HG02981 (cell line): ENCODE measurements at regions not wholly inside any gene's neighbourhood (a gene's known extent, or its start where the extent isn't known, plus 50 kb on each side); places are given as distances from the start of the nearest gene placed in this dataset.
"Not testable (repeated sequence)": the region's sequence is repeated elsewhere in the genome, so short reads cannot be mapped to it uniquely, and the experiment has no call there.

ENCODE experiments used
- ATAC-seq: cut with Tn5 transposase; IDR thresholded peaks from one replicate; pipeline ENCODE4 v1.9.1; 2021; ENCODE audit warnings: mild to moderate bottlenecking, moderate library complexity; ENCODE audit not compliant: unreplicated experiment

DNA sequence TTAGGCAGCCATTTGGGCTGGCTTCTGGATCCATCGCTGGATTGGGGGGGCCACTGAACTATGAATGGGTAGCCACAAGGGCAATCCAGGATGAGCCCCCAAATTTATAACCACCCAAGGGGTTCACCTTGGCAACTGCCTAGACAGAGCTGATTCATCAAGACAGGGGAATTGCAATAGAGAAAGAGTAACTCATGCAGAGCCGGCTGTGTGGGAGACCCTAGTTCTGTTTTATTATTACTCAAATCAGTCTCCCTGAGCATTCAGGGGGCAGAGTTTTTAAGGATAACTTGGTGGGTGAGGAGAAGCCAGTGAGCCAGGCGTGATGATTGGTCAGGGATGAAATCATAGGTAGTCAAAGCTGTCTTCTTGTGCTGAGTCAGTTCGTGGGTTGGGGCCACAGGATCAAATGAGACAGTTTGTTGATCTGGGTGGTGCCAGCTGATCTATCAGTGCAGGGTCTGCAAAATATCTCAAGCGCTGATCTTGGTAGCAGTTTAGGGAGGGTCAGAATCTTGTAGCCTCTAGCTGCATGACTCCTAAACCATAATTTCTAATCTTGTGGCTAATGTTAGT, 57.9 kb downstream of the DNAJB9 start:
- ATAC-seq = no peak

DNA sequence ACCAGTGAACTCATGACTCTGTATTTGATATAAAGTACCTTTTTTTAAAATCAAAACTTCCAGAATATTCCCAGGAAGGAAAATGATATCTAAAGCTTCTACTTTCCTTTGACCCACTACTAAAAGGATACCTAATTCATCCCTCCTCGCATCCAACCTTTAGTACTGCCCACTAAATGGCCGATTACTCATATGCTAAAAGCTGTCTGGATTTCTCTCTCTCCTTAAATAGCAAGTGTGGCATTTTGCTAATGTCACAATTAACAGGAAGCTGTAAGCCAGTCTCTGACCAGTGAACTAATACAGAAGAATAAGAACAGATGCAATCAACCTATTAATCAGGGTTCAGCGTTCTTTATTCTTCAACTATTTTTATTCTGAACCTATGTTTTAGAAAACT, 59.0 kb downstream of the DNAJB9 start:
- no peak for ATAC-seq

GRCh38 chr7:108629651-108630400, 60.2 kb downstream of the DNAJB9 start:
- ATAC-seq = no peak

DNA sequence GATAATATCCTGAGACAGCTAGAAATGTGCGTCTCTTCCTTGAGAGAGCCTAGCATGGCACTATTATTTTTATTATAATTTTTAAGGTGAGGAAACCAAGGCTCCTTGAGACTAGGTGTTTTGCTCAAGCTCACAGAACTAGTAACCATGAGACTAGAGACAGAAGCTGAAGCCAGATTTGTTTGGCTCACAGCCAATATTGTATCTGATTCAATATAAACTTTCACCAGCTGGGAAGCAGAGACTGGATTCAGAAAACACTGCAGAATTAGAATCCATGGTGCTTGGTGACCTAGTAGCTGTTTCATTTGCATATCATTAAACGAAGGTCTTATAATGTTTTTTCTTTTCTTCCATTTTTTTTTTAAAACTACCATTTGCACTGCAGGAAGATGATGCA, 64.4 kb downstream of the DNAJB9 start:
- ATAC-seq = no peak

- no peak for ATAC-seq
These were observed 64.9 kb downstream of the DNAJB9 start for GRCh38 chr7:108634535-108634934.

DNA sequence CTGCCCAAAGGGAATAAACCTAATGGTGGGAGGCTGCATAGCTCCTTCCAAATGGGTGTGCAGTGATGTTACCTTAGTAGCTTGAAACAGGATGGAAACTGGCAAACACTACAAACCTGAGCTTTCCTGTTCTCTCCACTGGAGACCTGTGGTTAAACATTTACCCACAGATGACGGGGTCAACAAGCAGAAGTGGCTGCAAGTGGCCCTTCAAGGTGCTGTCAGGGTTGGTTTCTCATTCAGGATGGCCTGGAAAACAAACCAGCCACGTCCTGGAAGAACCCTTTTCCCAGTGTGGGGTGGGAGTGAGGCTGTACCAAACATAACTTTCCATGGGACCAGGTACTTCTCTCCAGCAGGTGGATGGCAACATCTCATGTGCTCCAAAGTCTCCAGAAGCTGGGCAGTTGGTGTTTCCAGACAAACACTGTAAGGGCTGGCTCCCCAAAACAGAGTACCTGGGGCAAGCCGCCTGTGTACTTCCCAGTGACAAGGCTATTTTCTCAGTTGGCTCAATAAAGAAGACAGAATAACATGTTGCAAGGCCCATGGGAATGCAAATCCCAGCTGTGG, 67.5 kb downstream of the DNAJB9 start:
- ATAC-seq = no peak

- ATAC-seq = no peak
These were observed 72.5 kb downstream of the DNAJB9 start for GRCh38 chr7:108642126-108642525.

DNA sequence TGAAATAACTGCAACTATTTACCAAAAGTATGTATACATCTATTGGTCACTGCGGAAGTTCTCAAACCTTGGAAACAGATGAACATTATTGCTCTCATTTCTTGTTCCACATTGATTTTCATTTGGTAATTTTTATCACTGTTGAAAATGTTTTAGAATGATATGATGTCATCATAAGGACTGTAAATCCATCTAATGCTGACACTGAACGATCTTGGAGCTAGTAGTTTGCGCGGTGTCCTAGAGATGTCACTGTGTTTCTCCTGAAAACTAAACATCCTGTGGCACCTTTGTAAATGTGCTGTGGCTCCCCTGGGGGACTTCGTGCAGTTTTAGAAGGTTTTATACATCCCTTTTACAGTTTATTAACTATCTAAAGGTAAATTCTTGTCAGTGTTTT, 73.5 kb downstream of the DNAJB9 start:
- ATAC-seq = no peak

DNA sequence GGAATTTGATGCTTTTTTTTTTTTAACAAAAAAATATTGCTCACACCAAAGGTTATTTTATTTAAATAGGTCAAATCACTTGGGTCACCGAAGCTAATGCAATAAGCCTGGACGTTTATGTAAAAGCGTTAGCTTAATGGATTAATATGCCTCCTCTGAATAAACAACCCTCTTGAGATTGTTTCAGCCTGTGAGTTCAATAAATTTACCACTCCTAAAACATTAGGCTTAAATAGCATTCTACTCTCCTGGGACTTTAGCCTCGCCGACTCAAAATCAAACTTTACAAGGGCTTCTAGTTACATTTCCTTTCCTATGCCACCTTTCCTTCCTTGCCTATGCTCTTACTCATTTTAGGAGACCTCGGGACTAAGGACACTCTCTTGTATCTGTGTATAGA, 79.3 kb downstream of the DNAJB9 start:
- no peak for ATAC-seq

GRCh38 chr7:108650467-108650866, 80.8 kb downstream of the DNAJB9 start:
- no peak for ATAC-seq

DNA sequence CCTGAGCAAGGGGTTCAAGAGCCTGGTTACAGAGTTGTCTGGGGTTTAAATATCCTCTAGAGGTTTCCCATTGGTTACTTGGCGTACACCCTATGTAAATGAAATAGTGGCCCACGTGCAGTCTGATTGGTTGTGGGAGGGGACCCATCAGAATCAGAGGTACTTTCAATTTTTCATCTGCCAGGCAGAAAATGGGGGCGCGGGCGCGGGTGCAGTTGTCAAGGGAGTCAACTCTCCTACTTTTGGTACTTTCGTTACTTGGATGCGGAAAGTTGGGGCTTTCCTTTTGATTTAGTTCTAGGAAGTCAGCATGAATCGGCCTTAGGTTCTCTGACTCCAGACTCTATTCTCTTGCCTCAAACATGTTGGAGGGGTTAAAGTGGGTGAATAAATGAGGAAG, 83.2 kb downstream of the DNAJB9 start:
- ATAC-seq = no peak

DNA sequence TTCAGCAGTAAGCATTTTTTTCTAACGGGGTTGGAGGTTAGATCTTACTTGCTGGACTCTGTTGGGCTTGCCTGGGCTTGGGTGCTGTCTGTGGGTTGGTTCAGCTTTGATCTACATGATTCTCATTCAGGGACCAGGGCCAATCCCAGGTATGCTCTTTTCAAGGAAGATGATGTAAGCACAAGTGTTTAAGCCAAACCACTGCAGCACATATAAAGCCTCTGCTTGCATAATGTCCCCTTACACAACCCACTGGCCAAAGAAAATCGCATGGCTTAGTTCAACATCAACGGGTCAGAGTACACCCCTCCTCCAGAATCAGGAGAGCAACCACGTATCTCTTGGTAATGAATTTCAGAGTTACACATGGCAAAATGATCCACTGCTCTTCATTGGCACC, 83.9 kb downstream of the DNAJB9 start:
- ATAC-seq = no peak

DNA sequence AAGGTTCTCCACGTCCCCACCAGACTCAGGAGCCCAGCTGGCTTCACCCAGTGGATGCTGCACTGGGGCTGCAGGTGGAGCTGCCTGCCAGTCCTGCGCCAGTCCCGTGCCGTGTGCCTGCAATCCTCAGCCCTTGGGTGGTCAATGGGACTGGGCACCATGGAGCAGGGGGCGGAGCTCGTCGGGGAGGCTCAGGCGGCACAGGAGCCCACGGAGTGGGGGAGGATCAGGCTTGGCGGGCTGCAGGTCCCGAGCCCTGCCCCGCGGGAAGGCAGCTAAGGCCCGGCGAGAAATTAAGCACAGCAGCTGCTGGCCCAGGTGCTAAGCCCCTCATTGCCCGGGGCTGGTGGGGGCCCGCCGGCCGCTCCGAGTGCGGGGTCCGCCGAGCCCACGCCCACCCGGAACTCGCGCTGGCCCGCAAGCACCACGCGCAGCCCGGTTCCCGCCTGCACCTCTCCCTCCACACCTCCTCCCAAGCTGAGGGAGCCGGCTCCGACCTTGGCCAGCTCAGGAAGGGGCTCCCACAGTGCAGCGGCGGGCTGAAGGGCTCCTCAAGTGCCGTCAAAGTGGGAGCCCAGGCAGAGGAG, 87.6 kb downstream of the DNAJB9 start:
- not testable (repeated sequence) for ATAC-seq

DNA sequence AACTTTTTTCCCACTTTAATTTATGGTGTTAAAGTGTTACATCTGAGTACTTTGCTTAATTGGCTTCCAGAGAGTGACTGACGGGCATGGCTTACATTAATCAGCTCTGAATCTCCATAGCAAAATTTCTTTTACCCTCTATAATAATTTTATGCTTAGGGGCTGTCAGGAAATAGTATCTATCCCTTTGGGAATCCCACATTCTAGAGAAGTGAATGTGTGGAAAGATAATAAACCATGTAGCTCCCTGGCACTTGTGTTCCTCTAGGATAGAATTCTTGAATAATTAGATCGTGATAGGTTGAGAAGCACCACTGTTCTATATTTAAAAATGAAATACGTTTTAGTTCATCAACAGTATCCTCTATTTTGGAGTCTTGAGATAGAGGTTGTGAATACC, 89.6 kb downstream of the DNAJB9 start:
- no peak for ATAC-seq

DNA sequence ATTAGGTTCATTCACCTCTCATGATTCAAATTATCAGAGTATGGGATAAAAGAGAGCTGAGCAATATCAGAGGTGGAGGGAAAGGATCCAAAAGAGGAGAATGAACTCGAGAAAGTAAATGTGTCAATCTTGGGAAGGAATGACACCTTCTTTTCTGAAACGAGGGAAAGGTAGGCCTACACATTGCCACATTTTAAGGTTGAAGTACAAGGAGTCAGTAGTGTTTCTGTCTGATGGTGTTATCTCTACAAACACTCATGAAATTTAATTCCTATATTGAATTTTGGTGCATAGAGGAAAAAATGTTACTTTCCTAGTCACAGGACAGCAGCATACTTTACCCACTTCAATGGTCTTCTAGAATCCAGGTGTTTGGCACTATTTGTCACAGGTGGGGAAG, 90.2 kb downstream of the DNAJB9 start:
- no peak for ATAC-seq

- no peak for ATAC-seq
These were observed 90.8 kb downstream of the DNAJB9 start for GRCh38 chr7:108660465-108660864.

GRCh38 chr7:108662783-108663362, 93.2 kb downstream of the DNAJB9 start:
- no peak for ATAC-seq

GRCh38 chr7:108663701-108664100, 94.0 kb downstream of the DNAJB9 start:
- no peak for ATAC-seq

GRCh38 chr7:108667216-108667615, 97.5 kb downstream of the DNAJB9 start:
- ATAC-seq = no peak

DNA sequence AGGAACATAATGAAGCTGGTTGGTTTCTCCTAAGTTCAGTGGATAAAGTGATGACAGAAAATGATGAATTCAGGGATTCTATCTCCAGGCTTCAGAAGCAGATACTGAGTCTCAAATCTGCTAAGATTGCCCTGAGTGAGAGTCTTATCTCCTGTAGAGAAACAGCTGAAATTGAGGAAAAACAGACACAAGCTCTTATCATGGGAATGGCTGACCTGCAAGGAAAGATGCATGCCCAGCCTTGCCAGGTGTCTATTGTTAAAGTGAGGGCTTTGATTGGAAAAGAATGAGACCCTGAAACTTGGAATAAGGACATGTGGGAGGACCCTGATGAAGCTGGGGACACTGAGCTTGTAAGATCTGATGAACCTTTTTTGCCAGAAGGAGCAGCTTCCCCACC, 100.3 kb downstream of the DNAJB9 start:
- no peak for ATAC-seq

GRCh38 chr7:108673699-108674098, 104.0 kb downstream of the DNAJB9 start:
- ATAC-seq = not testable (repeated sequence)

DNA sequence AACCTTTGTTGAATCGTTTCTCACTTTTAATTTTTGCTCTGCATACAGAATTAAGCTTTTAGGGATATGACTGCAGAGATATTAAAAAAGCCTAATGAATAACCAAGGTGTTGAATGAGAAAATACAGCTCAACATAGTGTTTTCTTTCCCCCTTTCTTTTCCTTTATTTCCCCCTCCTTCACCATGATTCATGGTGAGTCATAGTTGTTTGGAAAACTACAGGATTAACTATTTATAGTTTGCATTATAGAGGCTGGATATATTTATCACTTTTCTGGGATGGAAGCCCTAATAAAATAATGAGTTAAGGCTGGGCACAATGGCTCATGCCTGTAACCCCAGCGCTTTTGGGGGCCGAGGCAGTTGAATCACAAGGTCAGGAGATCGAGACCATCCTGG, 115.0 kb downstream of the DNAJB9 start:
- ATAC-seq = no peak
